ENCODE measurements at regions not wholly inside any gene's neighbourhood (a gene's known extent, or its start where the extent isn't known, plus 50 kb on each side); places are given as distances from the start of the nearest gene placed in this dataset.
A peak's percentile ranks its signal among the peaks of the same experiment; 100 is the strongest.

DNA sequence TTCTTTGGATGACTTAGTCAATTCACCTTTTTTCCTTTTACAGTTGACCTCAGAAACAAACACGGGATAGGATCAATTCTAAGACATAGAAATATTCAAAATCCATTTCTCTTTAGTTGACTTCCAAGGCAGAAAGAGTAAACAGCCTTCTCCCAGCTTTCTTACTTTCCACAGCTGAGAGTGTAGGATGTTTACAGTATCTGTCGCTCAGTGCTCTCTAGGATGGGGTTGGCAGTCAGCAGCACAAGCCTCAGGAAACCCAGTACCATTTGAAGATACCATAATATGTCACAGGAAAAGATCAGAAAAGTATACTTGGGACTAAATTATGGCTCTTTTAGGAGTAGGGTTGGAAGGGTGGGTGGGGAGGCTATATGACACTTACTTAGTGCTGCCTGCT lies 88.2 kb downstream of the OGFRL1 start:
- CTCF ChIA-PET, result interaction anchor here (1.2 to 1.5 kb wide), 3 partner anchors 114 to 134 kb away, joined by 3 read pairs; no protein-coding TSS in a partner anchor
- POLR2A ChIA-PET, result no interaction called here
- H3K4me1 ChIP-seq (ENCODE audit: control extremely low read depth in 1 of 4, control insufficient read depth in 4 of 4, insufficient read depth in 4 of 4, low read length in 3 of 4), result no peaks in the 10 kb centered on the region

DNA sequence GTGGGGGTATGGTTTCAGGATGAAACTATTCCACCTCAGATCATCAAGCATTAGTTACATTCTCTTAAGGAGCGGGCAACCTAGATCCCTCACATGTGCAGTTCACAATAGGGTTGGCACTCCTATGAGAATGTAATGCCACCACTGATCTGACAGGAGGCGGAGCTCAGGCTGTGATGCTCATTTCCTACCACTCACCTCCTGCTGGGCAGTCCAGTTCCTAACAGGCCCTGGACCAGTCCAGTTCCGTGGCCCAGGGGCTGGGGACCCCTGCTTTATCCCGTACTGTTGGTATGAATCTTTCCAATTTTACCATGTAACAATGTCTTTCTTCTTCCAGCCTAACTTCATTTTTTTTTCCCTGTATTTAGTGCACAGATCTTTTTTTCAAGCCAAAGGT lies 94.9 kb downstream of the OGFRL1 start:
- Histone ChIP-seq H3K4me1 (ENCODE audit: control extremely low read depth in 1 of 4, control insufficient read depth in 4 of 4, insufficient read depth in 4 of 4, low read length in 3 of 4) (no peaks in the 10 kb centered on the region), H3K27me3 (replicated peaks in 2 of 5; ENCODE audit: control insufficient read depth in 4 of 5, insufficient read depth in 5 of 5, low read length in 4 of 5) (no peaks in the 10 kb centered on the region), H3K27ac (ENCODE audit: insufficient read depth in 1 of 2, low read depth in 1 of 2, low read length in 2 of 2, poor library complexity in 1 of 2, severe bottlenecking in 2 of 2) (no peak overlapping the region), H3K4me3 (ENCODE audit: control insufficient read depth in 1 of 7, extremely low read depth in 1 of 7, insufficient read depth in 4 of 7, low read depth in 2 of 7, low read length in 6 of 7) (no peak overlapping the region), H3K9me3 (ENCODE audit: control extremely low read depth in 1 of 5, control insufficient read depth in 4 of 5, insufficient read depth in 2 of 5, low read depth in 1 of 5, low read length in 4 of 5) (no peaks in the 10 kb centered on the region), H3K36me3 (ENCODE audit: control insufficient read depth in 4 of 4, insufficient read depth in 4 of 4, low read length in 3 of 4) (no peaks in the 10 kb centered on the region)
- ChIA-PET POLR2A (no interaction called here), CTCF (interaction anchor here (0.9 to 3.9 kb wide), 8 partner anchors 8 to 193 kb away, joined by 4 to 17 read pairs (median 6); no protein-coding TSS in a partner anchor)
- 100% methylated on average over 2 of the region's 4 CpGs for WGBS (ENCODE audit: insufficient coverage)
- DNase-seq, result peak in 1 of 3 donors; percentile 8

More for the DNA sequence above, 88.2 kb downstream of the OGFRL1 start:
- Histone ChIP-seq H3K9me3 (ENCODE audit: control extremely low read depth in 1 of 5, control insufficient read depth in 4 of 5, insufficient read depth in 2 of 5, low read depth in 1 of 5, low read length in 4 of 5) (peaks cover 0 to 3% (median 0%) of the 10 kb centered on the region in 5 experiments), H3K27me3 (replicated peaks in 2 of 5; ENCODE audit: control insufficient read depth in 4 of 5, insufficient read depth in 5 of 5, low read length in 4 of 5) (no peaks in the 10 kb centered on the region), H3K4me3 (ENCODE audit: control insufficient read depth in 1 of 7, extremely low read depth in 1 of 7, insufficient read depth in 4 of 7, low read depth in 2 of 7, low read length in 6 of 7) (no peak overlapping the region), H3K36me3 (ENCODE audit: control insufficient read depth in 4 of 4, insufficient read depth in 4 of 4, low read length in 3 of 4) (no peaks in the 10 kb centered on the region), H3K27ac (ENCODE audit: insufficient read depth in 1 of 2, low read depth in 1 of 2, low read length in 2 of 2, poor library complexity in 1 of 2, severe bottlenecking in 2 of 2) (no peak overlapping the region)
- no CpG with 5 or more reads among the region's 2 CpGs for WGBS (ENCODE audit: insufficient coverage)
- no peak for DNase-seq

DNA sequence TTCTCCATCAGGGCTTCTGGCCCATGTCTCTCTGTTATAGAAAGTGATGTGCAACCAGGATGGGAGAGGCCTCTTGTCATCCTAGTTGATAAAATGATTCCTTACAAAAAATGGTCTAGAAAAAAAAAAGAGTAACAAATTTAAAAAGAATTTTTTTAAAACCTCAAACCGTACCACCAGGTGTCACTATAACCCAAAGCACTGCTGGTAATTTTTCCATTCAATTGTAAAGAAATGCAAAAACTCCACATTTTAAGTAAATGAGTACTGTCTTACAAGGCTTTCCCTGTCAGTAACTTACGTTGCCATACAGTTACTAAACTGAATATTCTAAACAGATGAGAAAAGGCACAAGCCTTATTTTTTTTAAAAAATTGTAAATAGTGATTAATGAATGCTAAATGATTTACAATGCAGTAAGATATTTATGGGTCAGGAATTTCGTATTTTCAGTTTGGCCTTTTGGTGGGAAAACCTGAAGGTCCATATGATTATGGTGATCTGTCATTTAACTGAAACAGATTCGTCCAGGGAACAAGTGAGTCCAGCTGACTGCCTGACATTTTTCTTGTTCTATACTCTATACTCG lies 95.4 kb downstream of the OGFRL1 start:
- Histone ChIP-seq H3K36me3 (ENCODE audit: control insufficient read depth in 4 of 4, insufficient read depth in 4 of 4, low read length in 3 of 4) (no peaks in the 10 kb centered on the region), H3K27ac (ENCODE audit: insufficient read depth in 1 of 2, low read depth in 1 of 2, low read length in 2 of 2, poor library complexity in 1 of 2, severe bottlenecking in 2 of 2) (no peak overlapping the region), H3K4me3 (ENCODE audit: control insufficient read depth in 1 of 7, extremely low read depth in 1 of 7, insufficient read depth in 4 of 7, low read depth in 2 of 7, low read length in 6 of 7) (no peak overlapping the region), H3K4me1 (ENCODE audit: control extremely low read depth in 1 of 4, control insufficient read depth in 4 of 4, insufficient read depth in 4 of 4, low read length in 3 of 4) (no peaks in the 10 kb centered on the region), H3K27me3 (replicated peaks in 2 of 5; ENCODE audit: control insufficient read depth in 4 of 5, insufficient read depth in 5 of 5, low read length in 4 of 5) (no peaks in the 10 kb centered on the region), H3K9me3 (ENCODE audit: control extremely low read depth in 1 of 5, control insufficient read depth in 4 of 5, insufficient read depth in 2 of 5, low read depth in 1 of 5, low read length in 4 of 5) (no peaks in the 10 kb centered on the region)
- DNase-seq, result peak; percentile 53 to 76 (median 61)
- CTCF ChIA-PET, result interaction anchor here (1.3 to 3.9 kb wide), 12 partner anchors 9 to 701 kb away, joined by 3 to 56 read pairs (median 7); no protein-coding TSS in a partner anchor
- POLR2A ChIA-PET, result no interaction called here
- WGBS (ENCODE audit: insufficient coverage), result 100% methylated on average over 1 of the region's 5 CpGs

DNA sequence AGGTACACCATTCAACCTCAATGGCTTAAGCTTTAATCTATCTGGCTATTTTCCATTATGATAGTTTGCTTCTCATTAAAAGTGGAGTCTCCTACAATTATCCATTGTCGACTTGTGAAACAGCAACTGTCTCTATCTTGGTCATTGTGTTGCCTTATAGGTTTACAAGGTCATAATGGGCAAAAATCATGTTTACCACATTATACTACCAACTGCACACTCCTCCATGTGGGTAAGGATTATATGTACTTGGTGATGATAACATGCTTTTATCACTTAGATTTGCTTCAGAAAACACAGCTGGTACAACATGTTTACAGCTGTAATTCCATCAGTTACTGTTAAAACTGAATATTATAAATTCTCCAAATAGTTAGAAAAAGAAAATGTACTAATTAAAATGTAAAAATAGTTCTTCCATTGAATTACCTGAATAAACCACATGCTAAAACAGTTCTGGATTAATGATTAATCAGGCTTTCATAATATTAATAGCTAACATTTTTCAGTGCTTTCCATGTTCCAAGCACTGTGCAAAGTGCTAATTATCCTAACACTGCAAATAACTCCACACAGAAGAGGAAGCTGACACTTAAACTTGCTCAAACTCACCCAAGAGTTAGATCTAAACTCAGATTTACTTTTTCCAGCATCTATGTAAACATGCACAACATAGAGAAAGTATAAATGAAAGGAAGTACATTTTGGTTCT lies 96.7 kb downstream of the OGFRL1 start:
- 100% methylated on average over 1 of the region's 1 CpG for WGBS (ENCODE audit: insufficient coverage)
- CTCF ChIA-PET, result interaction anchor here (0.9 to 2.9 kb wide), 14 partner anchors 11 to 699 kb away, joined by 3 to 56 read pairs (median 4); no protein-coding TSS in a partner anchor
- Histone ChIP-seq H3K36me3 (ENCODE audit: control insufficient read depth in 4 of 4, insufficient read depth in 4 of 4, low read length in 3 of 4) (no peaks in the 10 kb centered on the region), H3K9me3 (ENCODE audit: control extremely low read depth in 1 of 5, control insufficient read depth in 4 of 5, insufficient read depth in 2 of 5, low read depth in 1 of 5, low read length in 4 of 5) (no peaks in the 10 kb centered on the region), H3K4me3 (ENCODE audit: control insufficient read depth in 1 of 7, extremely low read depth in 1 of 7, insufficient read depth in 4 of 7, low read depth in 2 of 7, low read length in 6 of 7) (no peak overlapping the region), H3K27ac (ENCODE audit: insufficient read depth in 1 of 2, low read depth in 1 of 2, low read length in 2 of 2, poor library complexity in 1 of 2, severe bottlenecking in 2 of 2) (no peak overlapping the region), H3K4me1 (ENCODE audit: control extremely low read depth in 1 of 4, control insufficient read depth in 4 of 4, insufficient read depth in 4 of 4, low read length in 3 of 4) (no peaks in the 10 kb centered on the region), H3K27me3 (replicated peaks in 2 of 5; ENCODE audit: control insufficient read depth in 4 of 5, insufficient read depth in 5 of 5, low read length in 4 of 5) (no peaks in the 10 kb centered on the region)
- no peak for DNase-seq
- POLR2A ChIA-PET, result no interaction called here

DNA sequence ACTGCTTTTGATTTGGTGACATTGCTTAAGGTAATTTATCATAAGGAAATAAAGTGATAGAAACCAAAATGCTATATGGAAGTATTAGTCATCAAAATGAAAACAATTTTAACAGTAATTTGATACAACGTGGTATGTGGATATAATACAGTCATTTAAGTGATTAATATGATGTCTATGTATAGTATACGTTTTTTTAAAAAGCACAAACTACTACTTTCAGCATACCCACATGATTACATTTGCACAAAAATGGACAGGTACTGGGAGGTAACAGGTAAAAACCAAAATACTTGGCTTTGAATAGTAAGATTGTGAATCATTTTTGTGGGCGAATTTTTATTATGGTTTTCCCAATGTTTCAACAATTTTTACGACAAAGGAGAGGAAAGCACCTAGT lies 97.6 kb downstream of the OGFRL1 start:
- no peaks in the 10 kb centered on the region for H3K36me3 ChIP-seq (ENCODE audit: control insufficient read depth in 4 of 4, insufficient read depth in 4 of 4, low read length in 3 of 4)
- POLR2A ChIA-PET, result no interaction called here
- H3K27ac ChIP-seq (ENCODE audit: insufficient read depth in 1 of 2, low read depth in 1 of 2, low read length in 2 of 2, poor library complexity in 1 of 2, severe bottlenecking in 2 of 2), result no peak overlapping the region
- DNase-seq, result no peak
- no peak overlapping the region for H3K4me3 ChIP-seq (ENCODE audit: control insufficient read depth in 1 of 7, extremely low read depth in 1 of 7, insufficient read depth in 4 of 7, low read depth in 2 of 7, low read length in 6 of 7)
- 83% methylated on average over 1 of the region's 4 CpGs for WGBS (ENCODE audit: insufficient coverage)
- CTCF ChIA-PET, result interaction anchor here (1.1 to 2.9 kb wide), 3 partner anchors 14 to 124 kb away, joined by 5 to 56 read pairs (median 9); no protein-coding TSS in a partner anchor
- H3K9me3 ChIP-seq (ENCODE audit: control extremely low read depth in 1 of 5, control insufficient read depth in 4 of 5, insufficient read depth in 2 of 5, low read depth in 1 of 5, low read length in 4 of 5), result no peaks in the 10 kb centered on the region
- H3K27me3 ChIP-seq (replicated peaks in 2 of 5; ENCODE audit: control insufficient read depth in 4 of 5, insufficient read depth in 5 of 5, low read length in 4 of 5), result no peaks in the 10 kb centered on the region
- H3K4me1 ChIP-seq (ENCODE audit: control extremely low read depth in 1 of 4, control insufficient read depth in 4 of 4, insufficient read depth in 4 of 4, low read length in 3 of 4), result no peaks in the 10 kb centered on the region

DNA sequence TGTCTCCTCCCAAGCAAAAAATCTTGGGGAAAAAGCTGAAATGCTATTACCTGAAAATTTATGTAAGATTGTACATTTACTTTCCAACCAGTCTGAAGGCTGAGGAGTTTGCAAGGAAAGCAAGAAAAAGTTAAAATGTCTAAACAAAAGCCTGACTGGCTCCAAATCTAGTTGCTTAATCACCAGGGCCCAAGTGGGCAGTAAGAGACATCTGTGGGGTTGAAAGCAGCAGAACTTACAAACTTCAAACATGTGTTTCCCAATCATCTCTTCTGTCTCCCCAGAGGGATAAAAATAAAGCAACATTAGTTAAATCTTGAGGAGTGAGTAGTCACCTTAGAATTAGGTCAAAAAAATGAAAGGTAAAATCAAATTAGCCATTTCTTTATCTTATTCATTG lies 98.6 kb downstream of the OGFRL1 start:
- H3K9me3 ChIP-seq (ENCODE audit: control extremely low read depth in 1 of 5, control insufficient read depth in 4 of 5, insufficient read depth in 2 of 5, low read depth in 1 of 5, low read length in 4 of 5), result no peaks in the 10 kb centered on the region
- no peak for DNase-seq
- no peak overlapping the region for H3K4me3 ChIP-seq (ENCODE audit: control insufficient read depth in 1 of 7, extremely low read depth in 1 of 7, insufficient read depth in 4 of 7, low read depth in 2 of 7, low read length in 6 of 7)
- no peaks in the 10 kb centered on the region for H3K4me1 ChIP-seq (ENCODE audit: control extremely low read depth in 1 of 4, control insufficient read depth in 4 of 4, insufficient read depth in 4 of 4, low read length in 3 of 4)
- H3K27ac ChIP-seq (ENCODE audit: insufficient read depth in 1 of 2, low read depth in 1 of 2, low read length in 2 of 2, poor library complexity in 1 of 2, severe bottlenecking in 2 of 2), result no peak overlapping the region
- no peaks in the 10 kb centered on the region for H3K27me3 ChIP-seq (replicated peaks in 2 of 5; ENCODE audit: control insufficient read depth in 4 of 5, insufficient read depth in 5 of 5, low read length in 4 of 5)
- POLR2A ChIA-PET, result no interaction called here
- no peaks in the 10 kb centered on the region for H3K36me3 ChIP-seq (ENCODE audit: control insufficient read depth in 4 of 4, insufficient read depth in 4 of 4, low read length in 3 of 4)
- CTCF ChIA-PET, result interaction anchor here (2.9 kb wide), 1 partner anchor 123 kb away, joined by 56 read pairs; no protein-coding TSS in a partner anchor

DNA sequence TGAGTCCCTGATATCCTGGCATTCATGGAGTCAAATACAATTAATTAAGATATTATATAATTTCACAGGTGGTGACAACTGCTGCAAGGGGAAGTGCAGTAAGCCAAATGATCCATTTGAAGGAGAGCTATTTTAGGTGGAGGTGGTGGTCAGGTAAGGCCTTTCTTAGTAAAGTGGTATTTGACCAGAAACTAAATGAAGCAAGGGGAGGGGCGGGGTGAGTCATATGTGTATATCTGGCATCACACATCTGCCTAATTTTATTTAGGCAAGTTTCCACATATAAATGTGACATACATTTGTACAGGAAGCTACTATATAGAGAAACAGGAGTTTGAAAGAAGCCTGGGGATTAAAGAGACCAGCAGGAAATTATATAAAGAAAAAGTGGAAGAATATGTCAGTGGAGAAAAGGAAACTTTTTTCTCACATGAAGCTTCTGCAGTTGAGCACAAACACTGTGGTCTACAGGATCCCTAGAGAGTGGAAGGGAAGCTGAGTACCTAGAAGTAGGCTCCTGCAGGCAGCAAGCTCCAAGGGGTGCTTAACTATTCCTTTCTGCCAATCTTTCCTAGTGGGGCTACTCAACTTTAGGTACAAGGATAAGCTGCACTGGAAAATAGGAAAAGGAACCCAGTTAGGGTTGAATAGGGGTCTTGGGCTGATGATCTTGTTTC lies 99.6 kb downstream of the OGFRL1 start:
- H3K9me3 ChIP-seq (ENCODE audit: control extremely low read depth in 1 of 5, control insufficient read depth in 4 of 5, insufficient read depth in 2 of 5, low read depth in 1 of 5, low read length in 4 of 5), result no peaks in the 10 kb centered on the region
- ChIA-PET CTCF (interaction anchor here (1.2 to 2.4 kb wide), 3 partner anchors 22 to 128 kb away, joined by 3 to 12 read pairs (median 3); no protein-coding TSS in a partner anchor), POLR2A (no interaction called here)
- H3K27me3 ChIP-seq (replicated peaks in 2 of 5; ENCODE audit: control insufficient read depth in 4 of 5, insufficient read depth in 5 of 5, low read length in 4 of 5), result no peaks in the 10 kb centered on the region
- WGBS (ENCODE audit: insufficient coverage), result no CpG with 5 or more reads among the region's 1 CpG
- peak in 2 of 3 donors; percentile 8 to 25 for DNase-seq
- no peaks in the 10 kb centered on the region for H3K36me3 ChIP-seq (ENCODE audit: control insufficient read depth in 4 of 4, insufficient read depth in 4 of 4, low read length in 3 of 4)
- no peaks in the 10 kb centered on the region for H3K4me1 ChIP-seq (ENCODE audit: control extremely low read depth in 1 of 4, control insufficient read depth in 4 of 4, insufficient read depth in 4 of 4, low read length in 3 of 4)
- no peak overlapping the region for H3K27ac ChIP-seq (ENCODE audit: insufficient read depth in 1 of 2, low read depth in 1 of 2, low read length in 2 of 2, poor library complexity in 1 of 2, severe bottlenecking in 2 of 2)
- H3K4me3 ChIP-seq (ENCODE audit: control insufficient read depth in 1 of 7, extremely low read depth in 1 of 7, insufficient read depth in 4 of 7, low read depth in 2 of 7, low read length in 6 of 7), result no peak overlapping the region
